Ishikawa (cell line): ENCODE measurements at regions not wholly inside any gene's neighbourhood (a gene's known extent, or its start where the extent isn't known, plus 50 kb on each side); places are given as distances from the start of the nearest gene placed in this dataset.

Experiments used
- CREB1 ChIP-seq: IDR thresholded peaks from 2 replicates; pipeline ENCODE4 v1.6.1; 2012; ENCODE audit warnings: low read depth
- EP300 ChIP-seq: IDR thresholded peaks from 2 replicates; pipeline ENCODE4 v1.6.1; 2012; ENCODE audit warnings: borderline replicate concordance
- RAD21 ChIP-seq: IDR thresholded peaks from 2 replicates; pipeline ENCODE4 v1.6.1; 2012; ENCODE audit warnings: low read depth
- TEAD4 ChIP-seq: IDR thresholded peaks from 2 replicates; pipeline ENCODE4 v1.6.1; 2012

DNA sequence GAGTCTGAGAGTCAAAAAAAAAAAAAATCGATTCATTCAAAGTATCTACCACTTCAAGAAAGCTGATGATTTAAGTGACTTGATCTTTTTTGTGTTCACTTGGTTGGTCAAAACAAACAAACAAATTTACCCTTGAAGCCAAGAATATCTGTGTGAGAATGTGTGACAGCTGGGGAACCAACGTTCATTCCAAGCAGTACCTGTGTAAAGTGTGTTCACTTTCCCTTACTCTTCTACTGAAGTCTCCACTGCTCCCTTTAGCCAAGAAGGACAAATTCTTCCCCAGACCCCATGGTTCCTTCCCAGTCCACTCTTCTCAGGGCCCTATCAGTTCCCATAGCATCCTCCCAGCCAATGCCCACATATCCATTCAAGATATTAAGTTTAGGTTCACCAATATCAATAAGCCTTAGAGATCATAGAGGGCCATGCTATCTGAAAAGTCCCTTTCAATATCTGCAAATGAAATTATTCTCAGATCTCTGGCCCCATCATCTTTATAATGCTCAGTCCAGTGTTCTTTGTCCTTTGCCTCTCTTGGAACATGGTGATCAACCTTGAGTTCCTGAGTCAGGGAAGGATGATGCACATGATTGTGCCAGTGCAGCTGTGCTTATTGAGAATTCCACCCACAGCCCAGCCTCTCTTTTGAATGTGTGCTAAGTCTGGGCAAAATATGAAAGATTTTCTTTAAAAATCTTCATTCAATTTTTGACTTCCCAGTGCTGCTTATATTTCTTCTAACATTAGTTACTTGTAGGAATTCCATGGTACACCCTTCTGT is 82.8 kb upstream of the DTNA start:
- TF ChIP-seq TEAD4 (no peak), EP300 (no peak), CREB1 (no peak), RAD21 (no peak)
